ENCODE measurements at regions not wholly inside any gene's neighbourhood (a gene's known extent, or its start where the extent isn't known, plus 50 kb on each side); places are given as distances from the start of the nearest gene placed in this dataset.
"Not testable (repeated sequence)": the region's sequence is repeated elsewhere in the genome, so short reads cannot be mapped to it uniquely, and the experiment has no call there.

DNA sequence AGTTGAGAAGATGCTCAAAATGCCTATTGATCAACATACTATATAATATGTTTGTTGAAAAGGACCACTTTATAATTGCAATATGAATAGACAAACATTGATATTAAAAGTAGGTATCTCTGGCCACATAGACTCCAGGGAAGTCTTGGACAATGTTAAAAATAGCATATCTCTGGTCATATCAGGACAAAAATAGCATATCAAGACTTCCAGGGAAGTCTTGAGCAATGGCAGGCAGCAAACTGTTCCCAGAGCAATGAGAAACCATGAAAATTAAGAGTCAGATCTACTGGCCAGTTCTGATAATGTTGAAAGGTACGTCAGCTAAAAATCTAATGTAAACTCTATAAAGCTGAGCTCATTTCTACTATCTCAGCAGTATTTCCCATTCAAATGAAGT, 1130.3 kb upstream of the CITED2 start:
- intact Hi-C loops (cut with DNase I) = no loop called here
- Histone ChIP-seq H3K27ac (no peak overlapping the region), H3K9me3 (replicated peaks in 1 of 3) (no peaks in the 10 kb centered on the region), H3K4me1 (replicated peaks in 1 of 2) (no peaks in the 10 kb centered on the region), H3K27me3 (no peaks in the 10 kb centered on the region), H3K4me3 (no peak overlapping the region), H3K36me3 (replicated peaks in 1 of 2) (no peaks in the 10 kb centered on the region)
- DNase-seq = no peak
- TF ChIP-seq POLR2A (IDR thresholded peaks at IDR 0.05) = no peak
- TF ChIP-seq, protein P1, sequence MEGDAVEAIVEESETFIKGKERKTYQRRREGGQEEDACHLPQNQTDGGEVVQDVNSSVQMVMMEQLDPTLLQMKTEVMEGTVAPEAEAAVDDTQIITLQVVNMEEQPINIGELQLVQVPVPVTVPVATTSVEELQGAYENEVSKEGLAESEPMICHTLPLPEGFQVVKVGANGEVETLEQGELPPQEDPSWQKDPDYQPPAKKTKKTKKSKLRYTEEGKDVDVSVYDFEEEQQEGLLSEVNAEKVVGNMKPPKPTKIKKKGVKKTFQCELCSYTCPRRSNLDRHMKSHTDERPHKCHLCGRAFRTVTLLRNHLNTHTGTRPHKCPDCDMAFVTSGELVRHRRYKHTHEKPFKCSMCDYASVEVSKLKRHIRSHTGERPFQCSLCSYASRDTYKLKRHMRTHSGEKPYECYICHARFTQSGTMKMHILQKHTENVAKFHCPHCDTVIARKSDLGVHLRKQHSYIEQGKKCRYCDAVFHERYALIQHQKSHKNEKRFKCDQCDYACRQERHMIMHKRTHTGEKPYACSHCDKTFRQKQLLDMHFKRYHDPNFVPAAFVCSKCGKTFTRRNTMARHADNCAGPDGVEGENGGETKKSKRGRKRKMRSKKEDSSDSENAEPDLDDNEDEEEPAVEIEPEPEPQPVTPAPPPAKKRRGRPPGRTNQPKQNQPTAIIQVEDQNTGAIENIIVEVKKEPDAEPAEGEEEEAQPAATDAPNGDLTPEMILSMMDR (IDR thresholded peaks at IDR 0.05) = no peak
- WGBS, 4 donors = 70 to 89% (median 78%) methylated on average over 1 of the region's 1 CpG

DNA sequence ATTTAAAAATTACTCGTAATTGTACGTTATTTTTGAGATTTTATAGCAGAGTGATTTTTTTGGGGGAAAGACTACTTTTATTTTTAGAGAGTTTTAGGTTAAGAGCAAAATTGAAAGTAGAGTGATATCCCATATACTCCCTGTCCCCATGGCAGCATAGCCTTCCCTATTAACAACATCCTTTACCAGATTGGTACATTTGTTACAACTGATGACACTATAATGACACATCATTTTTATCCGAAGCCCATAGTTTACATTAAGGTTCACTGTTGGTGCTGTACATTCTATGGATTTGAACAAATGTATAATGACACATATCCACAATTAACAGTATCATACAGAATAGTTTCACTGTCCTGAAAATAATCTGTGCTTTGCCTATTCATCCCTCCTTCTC, 1126.4 kb upstream of the CITED2 start:
- H3K9me3 ChIP-seq (replicated peaks in 1 of 3) = no peaks in the 10 kb centered on the region
- no peaks in the 10 kb centered on the region for H3K27me3 ChIP-seq
- DNase-seq = no peak
- no peak for TF ChIP-seq POLR2A (IDR thresholded peaks at IDR 0.05)
- TF ChIP-seq, protein P1 (IDR thresholded peaks at IDR 0.05) = no peak
- no peak overlapping the region for H3K27ac ChIP-seq
- intact Hi-C loops (cut with DNase I) = no loop called here
- H3K4me3 ChIP-seq = no peak overlapping the region
- H3K4me1 ChIP-seq (replicated peaks in 1 of 2) = no peaks in the 10 kb centered on the region
- H3K36me3 ChIP-seq (replicated peaks in 1 of 2) = no peaks in the 10 kb centered on the region
- WGBS, 4 donors = 92 to 93% (median 92%) methylated on average over 3 of the region's 3 CpGs

DNA sequence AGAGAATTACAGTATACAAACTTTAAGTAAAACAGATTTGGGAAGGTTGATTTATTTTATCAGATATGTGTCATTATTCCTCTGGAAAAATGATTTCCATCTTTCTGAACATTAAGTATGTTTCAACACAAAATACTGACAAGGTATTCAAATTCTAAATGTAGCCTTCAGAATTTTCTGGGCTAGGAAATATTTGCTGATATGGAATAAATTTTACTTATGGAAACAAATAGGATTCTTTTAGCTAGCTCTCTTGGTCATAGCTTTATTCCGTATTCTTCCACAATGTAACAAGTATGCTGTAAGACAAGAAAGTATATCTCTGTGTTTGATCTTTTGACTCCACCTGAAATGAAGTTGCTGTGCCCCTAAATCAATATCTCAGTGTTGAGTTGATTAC, 1125.2 kb upstream of the CITED2 start:
- TF ChIP-seq POLR2A (IDR thresholded peaks at IDR 0.05) = no peak
- TF ChIP-seq, protein P1 (IDR thresholded peaks at IDR 0.05) = no peak
- DNase-seq = no peak
- H3K27ac ChIP-seq = no peak overlapping the region
- WGBS, 4 donors = 94 to 100% (median 95%) methylated on average over 1 of the region's 1 CpG
- intact Hi-C loops (cut with DNase I) = no loop called here
- H3K9me3 ChIP-seq (replicated peaks in 1 of 3) = no peaks in the 10 kb centered on the region
- H3K27me3 ChIP-seq = no peaks in the 10 kb centered on the region
- H3K4me1 ChIP-seq (replicated peaks in 1 of 2) = no peaks in the 10 kb centered on the region
- no peak overlapping the region for H3K4me3 ChIP-seq
- H3K36me3 ChIP-seq (replicated peaks in 1 of 2) = no peaks in the 10 kb centered on the region

DNA sequence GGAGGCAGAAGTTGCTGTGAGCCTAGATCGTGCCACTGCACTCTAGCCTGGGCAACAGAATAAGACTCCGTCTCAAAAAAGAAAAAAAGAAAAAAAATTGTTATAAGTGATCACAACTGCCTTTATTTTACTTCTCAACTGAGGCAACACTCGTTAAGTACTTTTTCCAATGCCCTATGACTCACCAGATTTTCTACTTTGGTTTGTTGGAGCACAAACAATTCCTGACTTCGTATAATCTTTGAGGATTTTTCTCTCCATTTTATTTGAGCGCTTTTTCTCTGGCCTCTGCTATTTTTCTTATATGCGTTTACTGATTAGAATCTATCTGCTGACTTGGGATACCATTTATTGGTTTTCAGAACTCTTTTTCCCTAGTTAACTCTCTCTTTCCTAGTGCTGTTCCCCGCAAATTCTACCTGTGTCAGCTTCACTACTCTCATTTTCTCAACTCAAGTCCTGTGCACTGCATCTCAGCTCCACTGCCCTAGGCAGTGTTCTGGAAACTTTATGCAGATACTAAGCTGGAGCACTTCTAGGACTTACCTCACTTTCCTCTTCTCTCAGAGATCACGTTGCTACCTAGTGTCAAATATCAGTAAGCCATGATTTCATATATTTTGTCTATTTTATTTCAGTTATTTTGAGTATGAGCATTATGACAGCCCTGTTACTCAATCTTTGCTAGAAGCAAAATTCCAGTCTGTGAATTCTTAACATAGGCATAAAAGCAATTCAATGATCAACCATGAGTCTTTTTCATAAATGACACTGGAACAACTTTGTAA, 1120.1 kb upstream of the CITED2 start:
- 88 to 94% (median 90%) methylated on average over 8 of the region's 8 CpGs for WGBS, 4 donors
- intact Hi-C loops (cut with DNase I) = no loop called here
- H3K36me3 ChIP-seq (replicated peaks in 1 of 2) = no peaks in the 10 kb centered on the region
- no peak overlapping the region for H3K27ac ChIP-seq
- TF ChIP-seq, protein P1 (IDR thresholded peaks at IDR 0.05) = no peak
- TF ChIP-seq POLR2A (IDR thresholded peaks at IDR 0.05) = no peak
- DNase-seq = no peak
- no peaks in the 10 kb centered on the region for H3K9me3 ChIP-seq (replicated peaks in 1 of 3)
- H3K4me1 ChIP-seq (replicated peaks in 1 of 2) = no peaks in the 10 kb centered on the region
- H3K4me3 ChIP-seq = no peak overlapping the region
- H3K27me3 ChIP-seq = no peaks in the 10 kb centered on the region

DNA sequence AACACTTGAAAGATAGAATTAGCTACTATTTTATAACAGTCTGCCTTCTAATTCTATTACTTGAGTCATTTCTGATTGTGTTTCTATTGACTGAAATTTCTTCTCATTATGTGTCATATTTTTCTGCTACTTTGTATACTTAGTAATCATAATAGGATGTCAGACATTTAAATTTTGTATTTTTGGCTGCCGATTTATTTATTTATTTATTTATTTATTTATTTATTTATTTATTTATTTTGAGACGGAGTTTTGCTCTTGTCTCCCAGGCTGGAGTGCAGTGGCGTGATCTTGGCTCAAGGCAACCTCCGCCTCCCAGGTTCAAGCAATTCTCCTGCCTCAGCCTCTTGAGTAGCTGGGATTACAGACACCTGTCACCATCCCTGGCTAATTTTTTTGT, 1119.0 kb upstream of the CITED2 start:
- H3K4me3 ChIP-seq; DNase-seq; H3K9me3 ChIP-seq (replicated peaks in 1 of 3); intact Hi-C loops (cut with DNase I); H3K27ac ChIP-seq; H3K36me3 ChIP-seq (replicated peaks in 1 of 2); H3K4me1 ChIP-seq (replicated peaks in 1 of 2); H3K27me3 ChIP-seq: not testable (repeated sequence)
- WGBS, 4 donors = 94 to 97% (median 95%) methylated on average over 4 of the region's 4 CpGs
